ENCODE measurements at regions not wholly inside any gene's neighbourhood (a gene's known extent, or its start where the extent isn't known, plus 50 kb on each side); places are given as distances from the start of the nearest gene placed in this dataset.

DNA sequence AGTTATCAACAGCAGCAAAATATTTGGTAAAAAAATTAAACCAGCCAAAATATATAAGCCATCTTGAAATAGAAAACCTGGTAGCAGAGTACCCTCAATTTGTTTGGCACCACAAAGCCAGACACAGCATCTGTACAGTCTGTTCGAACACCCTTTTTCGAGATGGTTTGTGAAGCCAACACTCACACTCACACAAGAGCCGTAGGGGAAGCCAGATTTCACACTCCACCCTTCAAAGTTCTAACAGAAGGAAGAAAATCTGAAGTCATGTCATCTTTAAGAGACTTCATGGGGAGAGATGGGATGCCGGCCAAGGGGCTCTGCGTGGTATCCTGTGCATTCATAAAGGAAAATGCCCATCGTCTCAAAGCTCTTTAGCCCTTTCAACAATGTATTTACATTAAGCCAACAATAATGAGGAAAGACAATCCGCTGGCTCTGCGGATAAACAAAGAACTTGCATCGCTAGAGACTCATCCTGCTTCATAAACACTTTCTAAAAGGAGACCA, 451.5 kb upstream of the CHST9 start:
- in situ Hi-C loops (cut with HindIII; ENCODE audit: low pct_ligation_motif_present, low sequenced_read_pairs), result no loop called here
- no peaks in the 10 kb centered on the region for H3K36me3 ChIP-seq (replicated peaks)
- H3K27ac ChIP-seq, result no peak overlapping the region
- TF ChIP-seq, protein P1, sequence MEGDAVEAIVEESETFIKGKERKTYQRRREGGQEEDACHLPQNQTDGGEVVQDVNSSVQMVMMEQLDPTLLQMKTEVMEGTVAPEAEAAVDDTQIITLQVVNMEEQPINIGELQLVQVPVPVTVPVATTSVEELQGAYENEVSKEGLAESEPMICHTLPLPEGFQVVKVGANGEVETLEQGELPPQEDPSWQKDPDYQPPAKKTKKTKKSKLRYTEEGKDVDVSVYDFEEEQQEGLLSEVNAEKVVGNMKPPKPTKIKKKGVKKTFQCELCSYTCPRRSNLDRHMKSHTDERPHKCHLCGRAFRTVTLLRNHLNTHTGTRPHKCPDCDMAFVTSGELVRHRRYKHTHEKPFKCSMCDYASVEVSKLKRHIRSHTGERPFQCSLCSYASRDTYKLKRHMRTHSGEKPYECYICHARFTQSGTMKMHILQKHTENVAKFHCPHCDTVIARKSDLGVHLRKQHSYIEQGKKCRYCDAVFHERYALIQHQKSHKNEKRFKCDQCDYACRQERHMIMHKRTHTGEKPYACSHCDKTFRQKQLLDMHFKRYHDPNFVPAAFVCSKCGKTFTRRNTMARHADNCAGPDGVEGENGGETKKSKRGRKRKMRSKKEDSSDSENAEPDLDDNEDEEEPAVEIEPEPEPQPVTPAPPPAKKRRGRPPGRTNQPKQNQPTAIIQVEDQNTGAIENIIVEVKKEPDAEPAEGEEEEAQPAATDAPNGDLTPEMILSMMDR (IDR thresholded peaks at IDR 0.05; ENCODE audit: low read depth, low read length, missing control alignments), result no peak
- DNase-seq, result no peak
- H3K4me3 ChIP-seq (ENCODE audit: low read depth, low read length), result no peak overlapping the region
- no peaks in the 10 kb centered on the region for H3K27me3 ChIP-seq (replicated peaks)

GRCh38 chr18:27632706-27633105, 447.6 kb upstream of the CHST9 start:
- Histone ChIP-seq H3K27ac (no peak overlapping the region), H3K4me3 (ENCODE audit: low read depth, low read length) (no peak overlapping the region), H3K27me3 (replicated peaks) (no peaks in the 10 kb centered on the region), H3K36me3 (replicated peaks) (no peaks in the 10 kb centered on the region)
- TF ChIP-seq, protein P1 (IDR thresholded peaks at IDR 0.05; ENCODE audit: low read depth, low read length, missing control alignments), result no peak
- DNase-seq, result no peak
- in situ Hi-C loops (cut with HindIII; ENCODE audit: low pct_ligation_motif_present, low sequenced_read_pairs), result no loop called here

- no peaks in the 10 kb centered on the region for H3K36me3 ChIP-seq (replicated peaks)
- TF ChIP-seq, protein P1 (IDR thresholded peaks at IDR 0.05; ENCODE audit: low read depth, low read length, missing control alignments), result no peak
- no peak overlapping the region for H3K27ac ChIP-seq
- no peaks in the 10 kb centered on the region for H3K27me3 ChIP-seq (replicated peaks)
- no peak overlapping the region for H3K4me3 ChIP-seq (ENCODE audit: low read depth, low read length)
- DNase-seq, result no peak
- in situ Hi-C loops (cut with HindIII; ENCODE audit: low pct_ligation_motif_present, low sequenced_read_pairs), result no loop called here
Measured at GRCh38 chr18:27627927-27628326, 442.8 kb upstream of the CHST9 start.

DNA sequence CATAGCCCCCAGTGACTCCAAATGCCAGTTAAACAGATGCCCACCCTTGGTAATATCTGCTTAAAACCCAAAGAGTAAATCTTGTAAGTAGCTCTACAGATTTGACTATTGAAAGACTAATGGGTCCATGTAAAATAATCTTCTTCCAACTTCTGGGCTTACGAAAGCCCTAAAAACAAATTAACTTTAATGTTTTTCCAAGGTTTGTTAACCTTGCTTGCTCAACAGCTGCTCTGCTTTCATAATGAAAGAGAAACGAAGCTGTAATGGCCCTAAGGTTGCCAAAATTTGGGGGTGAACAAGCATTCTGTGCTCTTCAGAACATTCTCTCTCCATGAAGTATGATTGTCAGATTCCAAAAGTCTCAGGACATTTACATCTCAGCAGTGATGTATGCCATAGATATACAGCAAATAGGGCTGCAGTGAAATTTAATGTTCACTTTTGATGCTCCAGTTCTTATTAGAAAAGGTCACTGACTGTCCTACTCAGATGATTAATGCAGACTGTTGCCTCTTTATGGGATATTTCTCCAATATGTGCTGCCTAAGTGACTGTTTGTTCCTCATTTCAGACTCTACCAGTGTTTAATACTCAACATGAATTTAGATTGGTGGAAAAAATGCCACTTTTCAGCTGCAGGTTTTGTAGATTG, 436.3 kb upstream of the CHST9 start:
- H3K36me3 ChIP-seq (replicated peaks), result no peaks in the 10 kb centered on the region
- no peak overlapping the region for H3K27ac ChIP-seq
- H3K27me3 ChIP-seq (replicated peaks), result no peaks in the 10 kb centered on the region
- no peak overlapping the region for H3K4me3 ChIP-seq (ENCODE audit: low read depth, low read length)
- in situ Hi-C loops (cut with HindIII; ENCODE audit: low pct_ligation_motif_present, low sequenced_read_pairs), result no loop called here
- TF ChIP-seq, protein P1 (IDR thresholded peaks at IDR 0.05; ENCODE audit: low read depth, low read length, missing control alignments), result no peak
- no peak for DNase-seq

- Histone ChIP-seq H3K27me3 (replicated peaks) (no peaks in the 10 kb centered on the region), H3K27ac (no peak overlapping the region), H3K4me3 (ENCODE audit: low read depth, low read length) (no peak overlapping the region), H3K36me3 (replicated peaks) (no peaks in the 10 kb centered on the region)
- in situ Hi-C loops (cut with HindIII; ENCODE audit: low pct_ligation_motif_present, low sequenced_read_pairs), result no loop called here
- TF ChIP-seq, protein P1 (IDR thresholded peaks at IDR 0.05; ENCODE audit: low read depth, low read length, missing control alignments), result no peak
- DNase-seq, result no peak
Measured at GRCh38 chr18:27619906-27620305, 434.8 kb upstream of the CHST9 start.

Measured in brain microvascular endothelial cell (primary cell).